GM12878 (cell line): ENCODE measurements at regions not wholly inside any gene's neighbourhood (a gene's known extent, or its start where the extent isn't known, plus 50 kb on each side); places are given as distances from the start of the nearest gene placed in this dataset.

ENCODE experiments used
- ATAC-seq: fragments of 200-7000 bp; cut with Tn5 transposase; 3 replicates; pipeline ENCODE4 v1.9.1; 2020; ENCODE audit warnings: mild to moderate bottlenecking, moderate library complexity
- BruUV-seq: library from RNA; stranded (reverse); fragments of 400-500 nt; replicated peaks from 2 replicates; lab custom pipeline; 2021; lab: Mats Ljungman, UMichigan
- CTCF ChIA-PET: fragments of 300-600 bp; sonication (Branson Sonifier 250); formaldehyde crosslinking; extraction: SDS; loops from one replicate; lab custom pipeline; 2021; ENCODE audit warnings: inconsistent platforms; lab: Yijun Ruan, JAX
- POLR2A ChIA-PET: fragments of 350-600 bp; formaldehyde crosslinking; extraction: SDS; loops from one replicate; lab custom pipeline; 2021; ENCODE audit warnings: inconsistent platforms; lab: Charles Lee
- RAD21 ChIA-PET: fragments of 300-600 bp; sonication (Branson Sonifier 250); formaldehyde crosslinking; loops from one replicate; lab custom pipeline; 2023; ENCODE audit warnings: antibody characterized with exemption; ENCODE audit not compliant: unreplicated experiment; lab: Charles Lee
- SMC1A ChIA-PET: fragments of 300-600 bp; sonication (Branson Sonifier 250); formaldehyde crosslinking; loops from one replicate; lab custom pipeline; 2023; ENCODE audit not compliant: unreplicated experiment, uncharacterized antibody; lab: Charles Lee
- DNase-seq: peaks from one replicate; pipeline ENCODE4 v3.0.0-alpha.2; 2011; ENCODE audit warnings: low read depth, low spot score
- FAIRE-seq: peaks from 3 replicates; lab custom pipeline; 2011; peaks lifted over from hg19 to GRCh38; lab: Jason Lieb, UNC
- H2AFZ ChIP-seq: 2 replicates; pipeline ENCODE4 v1.6.0; 2011; ENCODE audit warnings: low read depth, low read length, control low read depth; ENCODE audit not compliant: control insufficient read depth
- H3K27ac ChIP-seq: 2 replicates; pipeline ENCODE4 v1.5.1; 2011; ENCODE audit warnings: control low read depth; ENCODE audit not compliant: control insufficient read depth, insufficient read depth
- H3K27me3 ChIP-seq, 2 experiments: replicated peaks in 1 of 2; 2 replicates each; pipeline versions ENCODE4 v1.6.0 to v1.6.1; 2011; ENCODE audit warnings: low read length in 1 of 2; ENCODE audit not compliant: control insufficient read depth in 2 of 2, insufficient read depth in 2 of 2
- H3K36me3 ChIP-seq, 2 experiments: 2 replicates each; pipeline ENCODE4 v1.5.1; 2011; ENCODE audit warnings: low read length in 1 of 2; ENCODE audit not compliant: control insufficient read depth in 2 of 2, insufficient read depth in 2 of 2
- H3K4me1 ChIP-seq: 2 replicates; pipeline ENCODE4 v1.6.1; 2011; ENCODE audit warnings: mild to moderate bottlenecking, low read length, moderate library complexity, mixed read lengths; ENCODE audit not compliant: control insufficient read depth, insufficient read depth
- H3K4me2 ChIP-seq: 2 replicates; pipeline ENCODE4 v1.6.0; 2011; ENCODE audit warnings: control low read depth; ENCODE audit not compliant: control insufficient read depth, insufficient read depth
- H3K4me3 ChIP-seq: fragments of 200-600 bp; sonication (generic); 2 replicates; pipeline ENCODE4 v1.5.1; 2016
- H3K79me2 ChIP-seq: 2 replicates; pipeline ENCODE4 v1.6.0; 2011; ENCODE audit warnings: low read length; ENCODE audit not compliant: control insufficient read depth, insufficient read depth
- H3K9ac ChIP-seq: 2 replicates; pipeline ENCODE4 v1.8.0; 2011; ENCODE audit warnings: low read length, control low read depth, mixed read lengths; ENCODE audit not compliant: control insufficient read depth, insufficient read depth
- H3K9me3 ChIP-seq: replicated peaks from 3 replicates; pipeline ENCODE4 v1.5.1; 2011; ENCODE audit warnings: mild to moderate bottlenecking, low read length; ENCODE audit not compliant: control insufficient read depth, insufficient read depth
- H4K20me1 ChIP-seq: 2 replicates; pipeline ENCODE4 v1.6.0; 2011; ENCODE audit not compliant: control insufficient read depth, insufficient read depth
- CREM ChIP-seq: IDR thresholded peaks from 2 replicates; pipeline ENCODE4 v1.6.1; 2014; ENCODE audit warnings: antibody characterized with exemption, low read depth
- MXI1 ChIP-seq: fragments of 150-350 bp; IDR thresholded peaks from 2 replicates; pipeline ENCODE4 v1.6.1; 2011; ENCODE audit warnings: low read depth, mild to moderate bottlenecking, inconsistent platforms, low read length, improper control_type of control experiment
- NFYB ChIP-seq: IDR thresholded peaks from 2 replicates; pipeline ENCODE4 v1.6.1; 2011; ENCODE audit warnings: low read depth, mild to moderate bottlenecking, low read length, improper control_type of control experiment, moderate library complexity; ENCODE audit not compliant: insufficient read depth
- NRF1 ChIP-seq: conservative IDR thresholded peaks from 2 replicates; pipeline ENCODE4 v1.6.1; 2011; ENCODE audit warnings: mild to moderate bottlenecking, low read depth, low read length, improper control_type of control experiment
- ZNF207 ChIP-seq: fragments of 450-650 bp; IDR thresholded peaks from 2 replicates; pipeline ENCODE4 v1.6.1; 2014; ENCODE audit warnings: antibody characterized with exemption, mild to moderate bottlenecking, borderline replicate concordance
- ZNF622 ChIP-seq: fragments of 450-650 bp; IDR thresholded peaks from 2 replicates; pipeline ENCODE4 v1.6.1; 2017; ENCODE audit warnings: mild to moderate bottlenecking, inconsistent platforms
- WGBS: methylation state at CpG from one replicate; pipeline ENCODE4 v1.1.6; 2016; ENCODE audit warnings: low lambda C conversion rate; ENCODE audit not compliant: insufficient replicate concordance, insufficient coverage; ENCODE audit errors: missing lambda C conversion rate; 5-methylcytosine and 5-hydroxymethylcytosine counted together
- in situ Hi-C: fragments of 300-500 bp; cut with MboI; formaldehyde crosslinking; loops from 9 replicates; pipeline ENCODE4 v1.14.3; 2018; ENCODE audit warnings: mixed read lengths
- intact Hi-C: fragments of 100-400 bp; cut with micrococcal nuclease; formaldehyde crosslinking; loops from one replicate; pipeline ENCODE4 v1.14.2; 2022; ENCODE audit not compliant: unreplicated experiment
- TF ChIP-seq, protein P1 (sequence below): IDR thresholded peaks from 2 replicates; pipeline ENCODE4 v1.6.1; 2012; ENCODE audit warnings: low read depth, low read length, improper control_type of control experiment
- TF ChIP-seq, protein P2 (sequence below): fragments of 450-650 bp; conservative IDR thresholded peaks from 2 replicates; pipeline ENCODE4 v1.6.1; 2017; ENCODE audit warnings: mild to moderate bottlenecking, moderate library complexity

DNA sequence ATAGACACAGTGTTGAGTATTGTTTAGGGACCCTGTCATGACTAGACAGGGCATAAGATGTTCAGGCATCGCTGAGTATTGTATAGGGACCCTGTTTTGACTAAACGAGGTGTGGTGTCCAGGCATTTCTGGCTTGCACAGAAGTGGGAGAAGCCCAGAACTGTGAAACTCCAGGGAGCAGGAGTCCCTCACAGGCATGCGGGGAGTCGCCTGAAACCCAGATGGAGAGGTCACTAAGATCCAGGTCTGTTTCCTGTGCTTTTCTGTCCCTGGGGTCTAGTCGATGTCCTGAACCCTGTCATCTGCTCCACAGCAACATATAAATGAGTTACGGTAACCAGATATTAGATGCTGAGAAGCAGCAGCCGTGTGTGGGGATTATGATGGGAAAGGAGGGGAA is 469.0 kb upstream of the SALL3 start:
- 42% methylated on average over 7 of the region's 7 CpGs for WGBS
- in situ Hi-C loops = no loop called here
- RAD21 ChIA-PET = no interaction called here

More for the DNA sequence above, 469.0 kb upstream of the SALL3 start:
- no peak overlapping the region for H3K27ac ChIP-seq
- BruUV-seq = no TSS peak
- ChIA-PET CTCF (no interaction called here), SMC1A (interaction anchor here (1.5 kb wide), 1 partner anchor 31 kb away, joined by 3 read pairs; no protein-coding TSS in a partner anchor), POLR2A (no interaction called here)
- no peaks in the 10 kb centered on the region for H3K27me3 ChIP-seq
- TF ChIP-seq MXI1 (no peak), NRF1 (no peak), ZNF207 (no peak), ZNF622 (no peak), CREM (no peak), NFYB (no peak)
- TF ChIP-seq, protein P1, sequence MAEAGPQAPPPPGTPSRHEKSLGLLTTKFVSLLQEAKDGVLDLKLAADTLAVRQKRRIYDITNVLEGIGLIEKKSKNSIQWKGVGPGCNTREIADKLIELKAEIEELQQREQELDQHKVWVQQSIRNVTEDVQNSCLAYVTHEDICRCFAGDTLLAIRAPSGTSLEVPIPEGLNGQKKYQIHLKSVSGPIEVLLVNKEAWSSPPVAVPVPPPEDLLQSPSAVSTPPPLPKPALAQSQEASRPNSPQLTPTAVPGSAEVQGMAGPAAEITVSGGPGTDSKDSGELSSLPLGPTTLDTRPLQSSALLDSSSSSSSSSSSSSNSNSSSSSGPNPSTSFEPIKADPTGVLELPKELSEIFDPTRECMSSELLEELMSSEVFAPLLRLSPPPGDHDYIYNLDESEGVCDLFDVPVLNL = no peak
- TF ChIP-seq, protein P2, sequence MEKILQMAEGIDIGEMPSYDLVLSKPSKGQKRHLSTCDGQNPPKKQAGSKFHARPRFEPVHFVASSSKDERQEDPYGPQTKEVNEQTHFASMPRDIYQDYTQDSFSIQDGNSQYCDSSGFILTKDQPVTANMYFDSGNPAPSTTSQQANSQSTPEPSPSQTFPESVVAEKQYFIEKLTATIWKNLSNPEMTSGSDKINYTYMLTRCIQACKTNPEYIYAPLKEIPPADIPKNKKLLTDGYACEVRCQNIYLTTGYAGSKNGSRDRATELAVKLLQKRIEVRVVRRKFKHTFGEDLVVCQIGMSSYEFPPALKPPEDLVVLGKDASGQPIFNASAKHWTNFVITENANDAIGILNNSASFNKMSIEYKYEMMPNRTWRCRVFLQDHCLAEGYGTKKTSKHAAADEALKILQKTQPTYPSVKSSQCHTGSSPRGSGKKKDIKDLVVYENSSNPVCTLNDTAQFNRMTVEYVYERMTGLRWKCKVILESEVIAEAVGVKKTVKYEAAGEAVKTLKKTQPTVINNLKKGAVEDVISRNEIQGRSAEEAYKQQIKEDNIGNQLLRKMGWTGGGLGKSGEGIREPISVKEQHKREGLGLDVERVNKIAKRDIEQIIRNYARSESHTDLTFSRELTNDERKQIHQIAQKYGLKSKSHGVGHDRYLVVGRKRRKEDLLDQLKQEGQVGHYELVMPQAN = no peak
- H3K79me2 ChIP-seq = no peaks in the 10 kb centered on the region
- H2AFZ ChIP-seq = no peak overlapping the region
- H3K9ac ChIP-seq = no peak overlapping the region
- H3K4me2 ChIP-seq = no peak overlapping the region
- H3K4me3 ChIP-seq = no peak overlapping the region
- FAIRE-seq = no peak
- intact Hi-C loops = loop anchor here (10.0 kb wide), 1 partner anchor 56 kb away; no protein-coding TSS in a partner anchor
- no peak for ATAC-seq
- DNase-seq = no peak
- no peaks in the 10 kb centered on the region for H3K4me1 ChIP-seq
- no peaks in the 10 kb centered on the region; the same call in 2 of the 3 replicates for H3K9me3 ChIP-seq
- H4K20me1 ChIP-seq = no peaks in the 10 kb centered on the region
- no peaks in the 10 kb centered on the region for H3K36me3 ChIP-seq
